NB4 (cell line): ENCODE measurements at regions not wholly inside any gene's neighbourhood (a gene's known extent, or its start where the extent isn't known, plus 50 kb on each side); places are given as distances from the start of the nearest gene placed in this dataset.

ENCODE experiments used
- MYC ChIP-seq: IDR thresholded peaks from 2 replicates; pipeline ENCODE4 v1.6.1; 2011; ENCODE audit warnings: low read depth, low read length
- POLR2A ChIP-seq: IDR thresholded peaks from 2 replicates; pipeline ENCODE4 v1.6.1; 2011; ENCODE audit warnings: mild to moderate bottlenecking; ENCODE audit not compliant: insufficient read length; ENCODE audit errors: extremely low read depth
- TF ChIP-seq, protein P1 (sequence below): IDR thresholded peaks from one replicate; pipeline ENCODE4 v1.5.1; 2012; ENCODE audit warnings: low read depth, low read length
- TF ChIP-seq, protein P2 (sequence below): IDR thresholded peaks from 2 replicates; pipeline ENCODE4 v1.6.1; 2011; ENCODE audit warnings: low read depth, low read length

DNA sequence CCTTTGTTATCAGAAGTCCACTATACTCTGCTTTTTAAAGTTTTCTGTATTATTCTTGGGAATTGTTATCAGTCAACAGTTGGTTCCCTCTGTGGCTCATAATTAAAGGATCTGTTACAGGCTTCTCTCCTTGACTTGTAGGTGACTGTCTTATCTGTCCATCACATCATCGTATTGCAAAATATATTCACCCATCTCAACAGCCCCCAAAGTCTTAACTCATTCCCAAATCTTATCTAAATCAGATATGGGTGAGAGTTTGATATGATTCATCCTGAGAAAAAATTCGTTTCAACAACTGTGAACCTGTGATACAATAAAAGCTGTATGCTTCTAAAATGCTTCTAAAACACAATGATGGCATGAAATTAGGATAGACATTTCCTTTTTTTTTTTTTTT lies 1245.6 kb upstream of the RAG2 start:
- TF ChIP-seq, protein P1, sequence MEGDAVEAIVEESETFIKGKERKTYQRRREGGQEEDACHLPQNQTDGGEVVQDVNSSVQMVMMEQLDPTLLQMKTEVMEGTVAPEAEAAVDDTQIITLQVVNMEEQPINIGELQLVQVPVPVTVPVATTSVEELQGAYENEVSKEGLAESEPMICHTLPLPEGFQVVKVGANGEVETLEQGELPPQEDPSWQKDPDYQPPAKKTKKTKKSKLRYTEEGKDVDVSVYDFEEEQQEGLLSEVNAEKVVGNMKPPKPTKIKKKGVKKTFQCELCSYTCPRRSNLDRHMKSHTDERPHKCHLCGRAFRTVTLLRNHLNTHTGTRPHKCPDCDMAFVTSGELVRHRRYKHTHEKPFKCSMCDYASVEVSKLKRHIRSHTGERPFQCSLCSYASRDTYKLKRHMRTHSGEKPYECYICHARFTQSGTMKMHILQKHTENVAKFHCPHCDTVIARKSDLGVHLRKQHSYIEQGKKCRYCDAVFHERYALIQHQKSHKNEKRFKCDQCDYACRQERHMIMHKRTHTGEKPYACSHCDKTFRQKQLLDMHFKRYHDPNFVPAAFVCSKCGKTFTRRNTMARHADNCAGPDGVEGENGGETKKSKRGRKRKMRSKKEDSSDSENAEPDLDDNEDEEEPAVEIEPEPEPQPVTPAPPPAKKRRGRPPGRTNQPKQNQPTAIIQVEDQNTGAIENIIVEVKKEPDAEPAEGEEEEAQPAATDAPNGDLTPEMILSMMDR = no peak
- TF ChIP-seq POLR2A (no peak), MYC (no peak)
- TF ChIP-seq, protein P2, sequence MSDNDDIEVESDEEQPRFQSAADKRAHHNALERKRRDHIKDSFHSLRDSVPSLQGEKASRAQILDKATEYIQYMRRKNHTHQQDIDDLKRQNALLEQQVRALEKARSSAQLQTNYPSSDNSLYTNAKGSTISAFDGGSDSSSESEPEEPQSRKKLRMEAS = no peak
